H1 (cell line): ENCODE measurements at regions not wholly inside any gene's neighbourhood (a gene's known extent, or its start where the extent isn't known, plus 50 kb on each side); places are given as distances from the start of the nearest gene placed in this dataset.

Experiments
- CTCF ChIP-seq, 3 experiments: IDR thresholded peaks; 1 replicate in 2 of 3; 2 replicates in 1 of 3; pipeline versions ENCODE4 v1.5.1 to v1.6.1; 2011; ENCODE audit warnings: low read length in 3 of 3, mild to moderate bottlenecking in 3 of 3, inconsistent platforms in 2 of 3, low read depth in 1 of 3, moderate library complexity in 1 of 3; ENCODE audit not compliant: insufficient read depth in 1 of 3; ENCODE audit errors: control extremely low read depth in 1 of 3
- GTF2F1 ChIP-seq: IDR thresholded peaks from 2 replicates; pipeline ENCODE4 v1.6.1; 2012; ENCODE audit warnings: low read depth, low read length, improper control_type of control experiment, borderline replicate concordance

GRCh38 chr6:27668442-27669294 is 195.8 kb upstream of the ZNF184 start (continued):
- TF ChIP-seq GTF2F1 (no peak), CTCF (IDR thresholded peaks at IDR 0.05; ENCODE audit: control extremely low read depth in 1 of 3, insufficient read depth in 1 of 3, low read depth in 1 of 3, low read length in 3 of 3) (no peak)
